Right cardiac atrium (tissue), 5 donors: ENCODE measurements at regions not wholly inside any gene's neighbourhood (a gene's known extent, or its start where the extent isn't known, plus 50 kb on each side); places are given as distances from the start of the nearest gene placed in this dataset.
A peak's percentile ranks its signal among the peaks of the same experiment; 100 is the strongest.
"Not testable (repeated sequence)": the region's sequence is repeated elsewhere in the genome, so short reads cannot be mapped to it uniquely, and the experiment has no call there.

ENCODE experiments used
- ATAC-seq, 2 donors: fragments of 200-7000 bp; cut with Tn5 transposase; one replicate each; pipeline versions ENCODE4 v1.8.0 to v1.9.1; 2020; ENCODE audit warnings: moderate library complexity in 2 of 2, mild to moderate bottlenecking in 1 of 2
- DNase-seq, 3 donors: peaks; one replicate each; pipeline ENCODE4 v3.0.0-alpha.2; 2020
- H3K27ac ChIP-seq: one replicate; pipeline ENCODE4 v1.5.1; 2013; ENCODE audit warnings: mild to moderate bottlenecking, low read length, control low read depth, moderate library complexity
- H3K27me3 ChIP-seq: one replicate; pipeline ENCODE4 v1.6.1; 2013; ENCODE audit not compliant: control insufficient read depth, insufficient read depth
- H3K4me1 ChIP-seq: one replicate; pipeline ENCODE4 v1.6.1; 2013; ENCODE audit warnings: low read length; ENCODE audit not compliant: control insufficient read depth, insufficient read depth
- H3K4me3 ChIP-seq: one replicate; pipeline ENCODE4 v1.5.1; 2013; ENCODE audit warnings: low read length, control low read depth
- H3K9me3 ChIP-seq: one replicate; pipeline ENCODE4 v1.6.1; 2013; ENCODE audit warnings: low read length; ENCODE audit not compliant: control insufficient read depth
- WGBS: extraction: QIAGEN DNeasy Blood & Tissue Kit; methylation state at CpG from one replicate; pipeline ENCODE4 v1.1.7; 2013; 5-methylcytosine and 5-hydroxymethylcytosine counted together
- intact Hi-C, 4 donors: fragments of 100-400 bp; cut with DNase I; formaldehyde crosslinking; loops; one replicate each; pipeline versions ENCODE4 v1.11.0 to v1.14.0; 2022 to 2023
- donor health status: healthy with polysubstance abuse.
- donor health status: DM: no; HTN: yes; CAD: no.
- donor health status: DM: no; HTN: no; CAD: no.
- donor health status: DM: no; HTN: yes; CAD: no; lungs with severe emphysema.
- donor health status: DM: yes; HTN: yes; CAD: no.

GRCh38 chr7:49708590-49708989 lies 64.8 kb upstream of the VWC2 start:
- ATAC-seq (peak in 1 of 2 donors; percentile 35), DNase-seq (no peak)
- WGBS, result 72% methylated on average over 5 of the region's 5 CpGs
- intact Hi-C loops, result no loop called here
- H3K4me3 ChIP-seq, result no peak overlapping the region
- H3K9me3 ChIP-seq, result no peaks in the 10 kb centered on the region
- H3K4me1 ChIP-seq, result no peaks in the 10 kb centered on the region
- no peaks in the 10 kb centered on the region for H3K27me3 ChIP-seq
- peak overlapping the region; percentile 26 for H3K27ac ChIP-seq

GRCh38 chr7:49711072-49711723 lies 62.2 kb upstream of the VWC2 start:
- H3K4me1 ChIP-seq, ATAC-seq, H3K4me3 ChIP-seq, H3K9me3 ChIP-seq, H3K27me3 ChIP-seq, H3K27ac ChIP-seq, intact Hi-C loops: not testable (repeated sequence)
- WGBS, result 94% methylated on average over 28 of the region's 28 CpGs
- DNase-seq, result peak in 1 of 3 donors; percentile 42

GRCh38 chr7:49714182-49714581 lies 59.3 kb upstream of the VWC2 start:
- peak in 1 of 3 donors; percentile 29 for DNase-seq
- H3K9me3 ChIP-seq, result no peaks in the 10 kb centered on the region
- 40% methylated on average over 2 of the region's 2 CpGs for WGBS
- no peaks in the 10 kb centered on the region for H3K4me1 ChIP-seq
- ATAC-seq, result peak; percentile 70 to 90
- intact Hi-C loops, result no loop called here
- H3K27me3 ChIP-seq, result no peaks in the 10 kb centered on the region
- H3K4me3 ChIP-seq, result no peak overlapping the region
- no peak overlapping the region for H3K27ac ChIP-seq

- no peak overlapping the region for H3K27ac ChIP-seq
- no peaks in the 10 kb centered on the region for H3K4me1 ChIP-seq
- H3K9me3 ChIP-seq, result no peaks in the 10 kb centered on the region
- intact Hi-C loops, result no loop called here
- H3K4me3 ChIP-seq, result no peak overlapping the region
- WGBS, result 79% methylated on average over 2 of the region's 2 CpGs
- DNase-seq (no peak), ATAC-seq (no peak)
- H3K27me3 ChIP-seq, result no peaks in the 10 kb centered on the region
Measured at GRCh38 chr7:49715486-49715885, 58.0 kb upstream of the VWC2 start.

- no peak for DNase-seq
- H3K9me3 ChIP-seq, result no peaks in the 10 kb centered on the region
- H3K27ac ChIP-seq, result no peak overlapping the region
- ATAC-seq, result no peak
- no peaks in the 10 kb centered on the region for H3K27me3 ChIP-seq
- H3K4me1 ChIP-seq, result no peaks in the 10 kb centered on the region
- WGBS, result 89% methylated on average over 2 of the region's 2 CpGs
- intact Hi-C loops, result no loop called here
- H3K4me3 ChIP-seq, result no peak overlapping the region
Measured at GRCh38 chr7:49717547-49717946, 55.9 kb upstream of the VWC2 start.

- no peak overlapping the region for H3K27ac ChIP-seq
- no peaks in the 10 kb centered on the region for H3K4me1 ChIP-seq
- ATAC-seq (no peak), DNase-seq (no peak)
- WGBS, result 63% methylated on average over 4 of the region's 4 CpGs
- no peak overlapping the region for H3K4me3 ChIP-seq
- no peaks in the 10 kb centered on the region for H3K9me3 ChIP-seq
- no peaks in the 10 kb centered on the region for H3K27me3 ChIP-seq
- intact Hi-C loops, result no loop called here
Measured at GRCh38 chr7:49718760-49719159, 54.7 kb upstream of the VWC2 start.

GRCh38 chr7:49721441-49721840 lies 52.0 kb upstream of the VWC2 start:
- ATAC-seq (no peak), DNase-seq (no peak)
- intact Hi-C loops, result no loop called here
- Histone ChIP-seq H3K27me3 (no peaks in the 10 kb centered on the region), H3K4me3 (no peak overlapping the region), H3K27ac (no peak overlapping the region), H3K9me3 (no peaks in the 10 kb centered on the region), H3K4me1 (no peaks in the 10 kb centered on the region)
- 63% methylated on average over 4 of the region's 4 CpGs for WGBS
